Panc1 (cell line): ENCODE measurements at regions not wholly inside any gene's neighbourhood (a gene's known extent, or its start where the extent isn't known, plus 50 kb on each side); places are given as distances from the start of the nearest gene placed in this dataset.

Experiments used
- ATAC-seq: fragments of 200-7000 bp; cut with Tn5 transposase; 2 replicates; pipeline ENCODE4 v1.9.1; 2020; ENCODE audit warnings: mild to moderate bottlenecking, moderate library complexity
- BruUV-seq: library from RNA; stranded (reverse); fragments of 400-500 nt; replicated peaks from 2 replicates; lab custom pipeline; 2021; lab: Mats Ljungman, UMichigan
- CTCF ChIA-PET: fragments of 300-600 bp; sonication (Branson Sonifier 250); formaldehyde crosslinking; loops from one replicate; lab custom pipeline; 2022; ENCODE audit warnings: antibody characterized with exemption; lab: Charles Lee
- POLR2A ChIA-PET: fragments of 300-600 bp; sonication (Branson Sonifier 250); formaldehyde crosslinking; loops from one replicate; lab custom pipeline; 2022; ENCODE audit warnings: antibody characterized with exemption; lab: Charles Lee
- DNase-seq: peaks from one replicate; pipeline ENCODE4 v3.0.0-alpha.2; 2010; ENCODE audit warnings: low read depth, low spot score
- H3K27ac ChIP-seq: 2 replicates; pipeline ENCODE4 v1.5.1; 2011; ENCODE audit warnings: mild to moderate bottlenecking, low read length, inconsistent platforms
- H3K27me3 ChIP-seq: fragments of 200-500 bp; sonication (Bioruptor generic); 2 replicates; pipeline ENCODE4 v1.6.0; 2014; ENCODE audit warnings: low read length, inconsistent platforms; ENCODE audit not compliant: control insufficient read depth, insufficient read depth
- H3K36me3 ChIP-seq: fragments of 200-500 bp; sonication (Bioruptor generic); 2 replicates; pipeline ENCODE4 v1.5.1; 2014; ENCODE audit warnings: inconsistent platforms, mild to moderate bottlenecking, low read length, moderate library complexity; ENCODE audit not compliant: control insufficient read depth, insufficient read depth
- H3K4me1 ChIP-seq: 2 replicates; pipeline ENCODE4 v1.5.1; 2011; ENCODE audit warnings: inconsistent platforms, mild to moderate bottlenecking, low read length, moderate library complexity; ENCODE audit not compliant: control insufficient read depth, insufficient read depth
- H3K4me3 ChIP-seq, 2 experiments: 2 replicates each; pipeline ENCODE4 v1.5.1; 2011 to 2012; ENCODE audit warnings: low read depth in 2 of 2, low read length in 2 of 2, mild to moderate bottlenecking in 2 of 2, inconsistent platforms in 1 of 2, moderate library complexity in 1 of 2
- H3K9me3 ChIP-seq: fragments of 200-500 bp; sonication (Bioruptor generic); 2 replicates; pipeline ENCODE4 v1.5.1; 2014; ENCODE audit warnings: low read depth, mild to moderate bottlenecking, inconsistent platforms, low read length, moderate library complexity; ENCODE audit not compliant: control insufficient read depth, insufficient read depth
- POLR2AphosphoS5 ChIP-seq: IDR thresholded peaks from 2 replicates; pipeline ENCODE4 v1.6.1; 2012; ENCODE audit warnings: mild to moderate bottlenecking, low read depth, low read length, moderate library complexity
- SIN3A ChIP-seq: IDR thresholded peaks from 2 replicates; pipeline ENCODE4 v1.6.1; 2012; ENCODE audit warnings: low read depth, mild to moderate bottlenecking, low read length, moderate library complexity, borderline replicate concordance; ENCODE audit not compliant: insufficient read depth
- TCF7L2 ChIP-seq: IDR thresholded peaks from 2 replicates; pipeline ENCODE4 v1.6.1; 2011; ENCODE audit warnings: mild to moderate bottlenecking, low read depth, low read length, inconsistent platforms
- in situ Hi-C: cut with HindIII; loops from 2 replicates; pipeline ENCODE4 v1.10.0; 2016; ENCODE audit warnings: low sequenced_read_pairs, low pct_unique_long_range_greater_than_20kb
- intact Hi-C: fragments of 100-400 bp; cut with micrococcal nuclease; formaldehyde crosslinking; loops from one replicate; pipeline ENCODE4 v1.10.0; 2022; ENCODE audit not compliant: unreplicated experiment
- TF ChIP-seq, protein P1 (sequence below), 2 experiments: IDR thresholded peaks; 2 replicates each; pipeline ENCODE4 v1.6.1; 2011 to 2012; ENCODE audit warnings: low read depth in 2 of 2, control low read depth in 1 of 2, low read length in 1 of 2, mild to moderate bottlenecking in 1 of 2, moderate library complexity in 1 of 2; ENCODE audit not compliant: insufficient read depth in 1 of 2
- TF ChIP-seq, protein P2 (sequence below): fragments of 450-650 bp; IDR thresholded peaks from 2 replicates; pipeline ENCODE4 v1.5.1; 2017; ENCODE audit warnings: mild to moderate bottlenecking

DNA sequence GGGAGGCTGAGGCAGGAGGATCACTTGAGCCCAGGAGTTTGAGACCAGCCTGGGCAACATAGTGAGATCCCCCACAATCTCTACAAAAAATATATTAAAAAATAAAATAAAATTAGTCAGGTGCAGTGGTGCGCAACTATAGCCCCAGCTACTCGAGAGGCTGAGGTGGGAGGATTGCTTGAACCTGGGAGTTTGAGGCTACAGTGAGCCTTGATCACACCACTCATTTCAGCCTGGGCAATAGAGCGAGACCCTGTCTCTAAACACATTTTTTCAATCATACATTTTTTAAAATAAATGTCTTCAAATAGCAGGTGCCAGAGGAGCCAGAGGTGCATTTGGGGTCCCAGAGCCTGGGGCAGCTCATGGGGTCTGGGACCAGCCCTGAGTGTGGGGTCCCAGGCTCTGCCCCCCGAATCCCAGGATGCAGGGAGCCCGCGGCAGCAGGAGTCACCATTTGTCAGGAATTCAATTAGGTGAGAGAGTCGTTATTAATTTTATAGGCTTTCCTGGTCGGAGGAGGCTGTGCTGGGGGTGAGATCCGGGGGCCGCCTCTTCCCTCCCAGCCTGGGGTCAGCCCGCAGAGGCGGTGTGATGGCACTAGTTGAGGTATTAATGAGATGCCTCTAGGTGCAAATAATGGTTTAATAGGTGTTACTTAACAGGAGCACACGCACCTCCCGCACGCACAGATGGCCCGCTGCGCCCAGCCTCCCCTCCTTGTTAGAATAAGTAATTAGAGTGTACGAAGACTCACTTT, 78.3 kb downstream of the MICALL2 start:
- no peaks in the 10 kb centered on the region for H3K27me3 ChIP-seq
- ChIA-PET POLR2A (no interaction called here), CTCF (no interaction called here)
- no peak overlapping the region for H3K27ac ChIP-seq
- BruUV-seq = no TSS peak
- H3K4me3 ChIP-seq = no peak overlapping the region
- no peaks in the 10 kb centered on the region for H3K4me1 ChIP-seq
- TF ChIP-seq, protein P1, sequence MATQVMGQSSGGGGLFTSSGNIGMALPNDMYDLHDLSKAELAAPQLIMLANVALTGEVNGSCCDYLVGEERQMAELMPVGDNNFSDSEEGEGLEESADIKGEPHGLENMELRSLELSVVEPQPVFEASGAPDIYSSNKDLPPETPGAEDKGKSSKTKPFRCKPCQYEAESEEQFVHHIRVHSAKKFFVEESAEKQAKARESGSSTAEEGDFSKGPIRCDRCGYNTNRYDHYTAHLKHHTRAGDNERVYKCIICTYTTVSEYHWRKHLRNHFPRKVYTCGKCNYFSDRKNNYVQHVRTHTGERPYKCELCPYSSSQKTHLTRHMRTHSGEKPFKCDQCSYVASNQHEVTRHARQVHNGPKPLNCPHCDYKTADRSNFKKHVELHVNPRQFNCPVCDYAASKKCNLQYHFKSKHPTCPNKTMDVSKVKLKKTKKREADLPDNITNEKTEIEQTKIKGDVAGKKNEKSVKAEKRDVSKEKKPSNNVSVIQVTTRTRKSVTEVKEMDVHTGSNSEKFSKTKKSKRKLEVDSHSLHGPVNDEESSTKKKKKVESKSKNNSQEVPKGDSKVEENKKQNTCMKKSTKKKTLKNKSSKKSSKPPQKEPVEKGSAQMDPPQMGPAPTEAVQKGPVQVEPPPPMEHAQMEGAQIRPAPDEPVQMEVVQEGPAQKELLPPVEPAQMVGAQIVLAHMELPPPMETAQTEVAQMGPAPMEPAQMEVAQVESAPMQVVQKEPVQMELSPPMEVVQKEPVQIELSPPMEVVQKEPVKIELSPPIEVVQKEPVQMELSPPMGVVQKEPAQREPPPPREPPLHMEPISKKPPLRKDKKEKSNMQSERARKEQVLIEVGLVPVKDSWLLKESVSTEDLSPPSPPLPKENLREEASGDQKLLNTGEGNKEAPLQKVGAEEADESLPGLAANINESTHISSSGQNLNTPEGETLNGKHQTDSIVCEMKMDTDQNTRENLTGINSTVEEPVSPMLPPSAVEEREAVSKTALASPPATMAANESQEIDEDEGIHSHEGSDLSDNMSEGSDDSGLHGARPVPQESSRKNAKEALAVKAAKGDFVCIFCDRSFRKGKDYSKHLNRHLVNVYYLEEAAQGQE (IDR thresholded peaks at IDR 0.05; ENCODE audit: insufficient read depth in 1 of 2, low read depth in 2 of 2, low read length in 1 of 2) = no peak
- TF ChIP-seq SIN3A (no peak), POLR2AphosphoS5 (no peak), TCF7L2 (no peak)
- TF ChIP-seq, protein P2, sequence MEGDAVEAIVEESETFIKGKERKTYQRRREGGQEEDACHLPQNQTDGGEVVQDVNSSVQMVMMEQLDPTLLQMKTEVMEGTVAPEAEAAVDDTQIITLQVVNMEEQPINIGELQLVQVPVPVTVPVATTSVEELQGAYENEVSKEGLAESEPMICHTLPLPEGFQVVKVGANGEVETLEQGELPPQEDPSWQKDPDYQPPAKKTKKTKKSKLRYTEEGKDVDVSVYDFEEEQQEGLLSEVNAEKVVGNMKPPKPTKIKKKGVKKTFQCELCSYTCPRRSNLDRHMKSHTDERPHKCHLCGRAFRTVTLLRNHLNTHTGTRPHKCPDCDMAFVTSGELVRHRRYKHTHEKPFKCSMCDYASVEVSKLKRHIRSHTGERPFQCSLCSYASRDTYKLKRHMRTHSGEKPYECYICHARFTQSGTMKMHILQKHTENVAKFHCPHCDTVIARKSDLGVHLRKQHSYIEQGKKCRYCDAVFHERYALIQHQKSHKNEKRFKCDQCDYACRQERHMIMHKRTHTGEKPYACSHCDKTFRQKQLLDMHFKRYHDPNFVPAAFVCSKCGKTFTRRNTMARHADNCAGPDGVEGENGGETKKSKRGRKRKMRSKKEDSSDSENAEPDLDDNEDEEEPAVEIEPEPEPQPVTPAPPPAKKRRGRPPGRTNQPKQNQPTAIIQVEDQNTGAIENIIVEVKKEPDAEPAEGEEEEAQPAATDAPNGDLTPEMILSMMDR = no peak
- no peaks in the 10 kb centered on the region for H3K36me3 ChIP-seq
- ATAC-seq = no peak
- in situ Hi-C loops (no loop called here), intact Hi-C loops (no loop called here)
- DNase-seq = no peak
- no peaks in the 10 kb centered on the region for H3K9me3 ChIP-seq

DNA sequence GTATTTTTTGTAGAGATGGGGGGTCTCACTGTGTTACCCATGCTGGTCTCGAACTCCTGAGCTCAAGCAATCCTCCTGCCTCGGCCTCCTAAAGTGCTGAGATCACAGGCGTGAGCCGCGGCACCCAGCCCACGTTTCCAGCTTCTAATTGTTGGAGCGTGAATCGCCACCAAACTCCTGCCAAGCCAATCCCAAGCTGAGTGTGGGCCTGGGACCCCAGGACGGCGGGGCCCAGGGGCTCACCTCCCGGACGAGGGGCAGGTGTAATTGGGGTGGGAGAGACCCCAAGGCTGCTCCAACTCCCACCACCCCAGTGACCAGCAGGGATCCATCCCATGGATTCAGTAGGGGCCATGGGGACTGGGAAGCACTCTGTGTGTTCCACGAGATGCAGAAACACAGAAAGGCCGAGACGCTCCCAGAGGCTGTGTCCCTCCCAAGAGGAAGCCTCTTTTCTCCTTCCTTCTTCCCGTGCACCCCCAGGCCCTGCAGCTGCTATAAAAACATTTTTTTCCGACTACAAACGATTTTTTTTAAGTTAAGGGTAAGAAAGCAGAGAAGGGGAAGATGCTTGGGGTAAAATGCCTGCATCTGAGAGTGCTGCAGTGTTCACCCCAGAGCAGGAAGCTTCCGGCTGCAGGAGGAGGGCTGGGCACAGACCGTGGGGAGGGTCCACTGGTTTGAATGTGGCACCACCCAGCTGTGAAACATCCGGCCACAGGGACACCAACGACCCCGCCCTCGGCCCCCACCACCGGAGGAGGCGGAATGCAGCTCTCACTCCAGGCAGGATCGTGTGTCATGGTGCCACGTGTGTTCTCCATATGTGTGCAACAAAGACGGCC, 76.5 kb downstream of the MICALL2 start:
- in situ Hi-C loops = no loop called here
- Histone ChIP-seq H3K4me3 (no peak overlapping the region), H3K4me1 (no peaks in the 10 kb centered on the region), H3K27ac (no peak overlapping the region), H3K36me3 (no peaks in the 10 kb centered on the region), H3K27me3 (no peaks in the 10 kb centered on the region), H3K9me3 (no peaks in the 10 kb centered on the region)
- TF ChIP-seq, protein P2 = no peak
- TF ChIP-seq, protein P1 (IDR thresholded peaks at IDR 0.05; ENCODE audit: insufficient read depth in 1 of 2, low read depth in 2 of 2, low read length in 1 of 2) = no peak
- TF ChIP-seq TCF7L2 (no peak), POLR2AphosphoS5 (no peak), SIN3A (no peak)
- BruUV-seq = no TSS peak
- ATAC-seq (no peak), DNase-seq (no peak)
- CTCF ChIA-PET = interaction anchor here (0.7 kb wide), 1 partner anchor 190 kb away, joined by 12 read pairs; no protein-coding TSS in a partner anchor
- POLR2A ChIA-PET = no interaction called here
- intact Hi-C loops = no loop called here
